CD14-positive monocyte (primary cell): ENCODE measurements at regions not wholly inside any gene's neighbourhood (a gene's known extent, or its start where the extent isn't known, plus 50 kb on each side); places are given as distances from the start of the nearest gene placed in this dataset.
"Not testable (repeated sequence)": the region's sequence is repeated elsewhere in the genome, so short reads cannot be mapped to it uniquely, and the experiment has no call there.

Source experiments
- DNase-seq, 3 donors: peaks; one replicate each; pipeline ENCODE4 v3.0.0-alpha.2; 2011 to 2022
- H2AFZ ChIP-seq: 2 replicates; pipeline ENCODE4 v1.6.0; 2012; ENCODE audit warnings: mild to moderate bottlenecking, low read depth, low read length, inconsistent platforms; ENCODE audit not compliant: insufficient read depth, poor library complexity, severe bottlenecking
- H3K27ac ChIP-seq, 2 donors: 1 replicate in 1 of 2; 2 replicates in 1 of 2; pipeline ENCODE4 v1.5.1; 2012 to 2013; ENCODE audit warnings: low read length in 2 of 2, control low read depth in 1 of 2, inconsistent platforms in 1 of 2, low read depth in 1 of 2, mild to moderate bottlenecking in 1 of 2
- H3K27me3 ChIP-seq, 2 donors: one replicate each; pipeline versions ENCODE4 v1.6.0 to v1.6.1; 2011 to 2013; ENCODE audit warnings: low read length in 2 of 2; ENCODE audit not compliant: control insufficient read depth in 2 of 2, insufficient read depth in 2 of 2
- H3K36me3 ChIP-seq, 2 donors: replicated peaks in 1 of 2; 1 replicate in 1 of 2; 2 replicates in 1 of 2; pipeline versions ENCODE4 v1.5.1 to v1.6.1; 2012 to 2013; ENCODE audit warnings: low read length in 2 of 2, control low read depth in 1 of 2, inconsistent platforms in 1 of 2, mild to moderate bottlenecking in 1 of 2; ENCODE audit not compliant: insufficient read depth in 2 of 2, control insufficient read depth in 1 of 2
- H3K4me1 ChIP-seq, 2 donors: 1 replicate in 1 of 2; 2 replicates in 1 of 2; pipeline versions ENCODE4 v1.5.1 to v1.6.1; 2012 to 2013; ENCODE audit warnings: low read length in 2 of 2, control low read depth in 1 of 2, inconsistent platforms in 1 of 2, mild to moderate bottlenecking in 1 of 2, moderate library complexity in 1 of 2; ENCODE audit not compliant: insufficient read depth in 2 of 2, control insufficient read depth in 1 of 2
- H3K4me2 ChIP-seq: replicated peaks from 2 replicates; pipeline ENCODE3; 2012; ENCODE audit warnings: low read length, moderate library complexity, mild to moderate bottlenecking; ENCODE audit not compliant: poor library complexity, severe bottlenecking; ENCODE audit errors: extremely low read depth
- H3K4me3 ChIP-seq, 3 experiments: fragments of 200-600 bp in 1 of 3; sonication (generic) in 1 of 3; replicated peaks in 1 of 3; 1 replicate in 2 of 3; 2 replicates in 1 of 3; pipeline ENCODE4 v1.5.1; 2011 to 2013; ENCODE audit warnings: low read length in 3 of 3, mild to moderate bottlenecking in 3 of 3, control low read depth in 2 of 3, low read depth in 2 of 3, inconsistent platforms in 1 of 3, moderate library complexity in 1 of 3
- H3K79me2 ChIP-seq: 2 replicates; pipeline ENCODE4 v1.6.0; 2012; ENCODE audit warnings: mild to moderate bottlenecking, control low read depth, inconsistent platforms, low read length, moderate library complexity; ENCODE audit not compliant: insufficient read depth
- H3K9ac ChIP-seq: 2 replicates; pipeline ENCODE4 v1.6.0; 2017; ENCODE audit warnings: low read length, mild to moderate bottlenecking; ENCODE audit not compliant: insufficient read depth, poor library complexity, severe bottlenecking
- H3K9me3 ChIP-seq, 2 donors: replicated peaks in 1 of 2; 1 replicate in 1 of 2; 2 replicates in 1 of 2; pipeline versions ENCODE4 v1.5.1 to v1.6.1; 2012 to 2013; ENCODE audit warnings: low read length in 2 of 2, control low read depth in 1 of 2; ENCODE audit not compliant: control insufficient read depth in 1 of 2, insufficient read depth in 1 of 2
- H4K20me1 ChIP-seq: 2 replicates; pipeline ENCODE4 v1.6.0; 2012; ENCODE audit warnings: mild to moderate bottlenecking, low read length, control low read depth, moderate library complexity; ENCODE audit not compliant: insufficient read depth
- H3K27ac Mint-ChIP-seq, 7 donors: one replicate each; pipeline ENCODE4 v1.8.0; 2020; ENCODE audit warnings: mild to moderate bottlenecking in 7 of 7, mixed read lengths in 7 of 7, moderate library complexity in 6 of 7, inconsistent platforms in 2 of 7
- H3K27me3 Mint-ChIP-seq, 3 donors: one replicate each; pipeline ENCODE4 v1.8.0; 2021 to 2022; ENCODE audit warnings: low read depth in 3 of 3, mild to moderate bottlenecking in 3 of 3, mixed read lengths in 3 of 3, moderate library complexity in 3 of 3, inconsistent platforms in 1 of 3
- H3K36me3 Mint-ChIP-seq, 2 donors: one replicate each; pipeline ENCODE4 v1.8.0; 2020; ENCODE audit warnings: mixed read lengths in 2 of 2, inconsistent platforms in 1 of 2, mild to moderate bottlenecking in 1 of 2
- H3K4me1 Mint-ChIP-seq: one replicate; pipeline ENCODE4 v1.8.0; 2020; ENCODE audit warnings: mild to moderate bottlenecking, mixed read lengths
- H3K4me3 Mint-ChIP-seq, 2 donors: one replicate each; pipeline ENCODE4 v1.8.0; 2020; ENCODE audit warnings: mild to moderate bottlenecking in 2 of 2, mixed read lengths in 2 of 2, moderate library complexity in 1 of 2
- H3K9me3 Mint-ChIP-seq, 7 donors: one replicate each; pipeline ENCODE4 v1.8.0; 2020 to 2022; ENCODE audit warnings: mixed read lengths in 7 of 7, mild to moderate bottlenecking in 6 of 7, moderate library complexity in 6 of 7, inconsistent platforms in 2 of 7
- CTCF ChIP-seq: fragments of 200-600 bp; IDR thresholded peaks from one replicate; pipeline ENCODE4 v1.8.0; 2022; ENCODE audit warnings: antibody characterized with exemption, mild to moderate bottlenecking
- WGBS: methylation state at CpG from one replicate; pipeline ENCODE4 v1.1.5; 2013; ENCODE audit warnings: missing lambda C conversion rate; ENCODE audit not compliant: insufficient coverage; 5-methylcytosine and 5-hydroxymethylcytosine counted together
- intact Hi-C, 2 donors: fragments of 100-400 bp; cut with micrococcal nuclease; formaldehyde crosslinking; loops; one replicate each; pipeline versions ENCODE4 v1.15.0 to v1.15.1; 2023

- H3K27ac ChIP-seq: no peak overlapping the region
- H3K4me3 ChIP-seq: no peak overlapping the region
- no peaks in the 10 kb centered on the region for H4K20me1 ChIP-seq
- TF ChIP-seq CTCF: no peak
- no peaks in the 10 kb centered on the region for H3K36me3 ChIP-seq
- no peaks in the 10 kb centered on the region for H3K9me3 ChIP-seq
- no peak overlapping the region for H3K9ac ChIP-seq
- Mint-ChIP-seq H3K27ac (peak overlapping the region in 1 of 7 donors; percentile 33), H3K4me1 (no peaks in the 10 kb centered on the region), H3K36me3 (no peaks in the 10 kb centered on the region), H3K4me3 (no peak overlapping the region), H3K9me3 (peaks cover 0 to 3% (median 0%) of the 10 kb centered on the region in 7 donors), H3K27me3 (peaks cover 2 to 7% (median 3%) of the 10 kb centered on the region in 3 donors)
- no peaks in the 10 kb centered on the region for H3K4me1 ChIP-seq
- intact Hi-C loops: no loop called here
- DNase-seq: no peak
- peaks cover 0 to 2% of the 10 kb centered on the region in 2 donors for H3K27me3 ChIP-seq
- no peak overlapping the region for H2AFZ ChIP-seq
- 100% methylated on average over 2 of the region's 2 CpGs for WGBS
- no peaks in the 10 kb centered on the region for H3K79me2 ChIP-seq
- no peak overlapping the region for H3K4me2 ChIP-seq
Observed at GRCh38 chr1:227508431-227508830, 54.9 kb upstream of the ZNF678 start.

GRCh38 chr1:227506490-227507393, 56.6 kb upstream of the ZNF678 start:
- H3K9ac ChIP-seq, H3K4me1 Mint-ChIP-seq, H3K4me1 ChIP-seq, H3K4me3 ChIP-seq, H3K27me3 Mint-ChIP-seq, H2AFZ ChIP-seq, H3K9me3 ChIP-seq, H3K27me3 ChIP-seq, H3K27ac Mint-ChIP-seq, H3K36me3 Mint-ChIP-seq, H3K27ac ChIP-seq, intact Hi-C loops, DNase-seq, H3K4me2 ChIP-seq, H3K4me3 Mint-ChIP-seq, H4K20me1 ChIP-seq, H3K9me3 Mint-ChIP-seq, H3K79me2 ChIP-seq, H3K36me3 ChIP-seq: not testable (repeated sequence)
- no CpG with 5 or more reads among the region's 30 CpGs for WGBS

- H3K4me1 ChIP-seq, H3K9me3 ChIP-seq, H3K36me3 Mint-ChIP-seq, H3K27me3 Mint-ChIP-seq, H3K4me1 Mint-ChIP-seq, H3K9me3 Mint-ChIP-seq, intact Hi-C loops, H2AFZ ChIP-seq, DNase-seq, H3K4me2 ChIP-seq, H4K20me1 ChIP-seq, H3K4me3 ChIP-seq, H3K9ac ChIP-seq, H3K27me3 ChIP-seq, H3K27ac ChIP-seq, H3K79me2 ChIP-seq, H3K36me3 ChIP-seq, H3K27ac Mint-ChIP-seq, H3K4me3 Mint-ChIP-seq: not testable (repeated sequence)
- no CpG with 5 or more reads among the region's 5 CpGs for WGBS
Observed at GRCh38 chr1:227496045-227496444, 67.3 kb upstream of the ZNF678 start.

GRCh38 chr1:227493863-227494551, 69.3 kb upstream of the ZNF678 start:
- H3K4me3 ChIP-seq, H3K79me2 ChIP-seq, H3K27me3 ChIP-seq, H3K9ac ChIP-seq, H3K27me3 Mint-ChIP-seq, intact Hi-C loops, H2AFZ ChIP-seq, DNase-seq, H3K4me1 Mint-ChIP-seq, H3K27ac Mint-ChIP-seq, H3K9me3 ChIP-seq, H3K27ac ChIP-seq, H3K36me3 Mint-ChIP-seq, H4K20me1 ChIP-seq, H3K4me1 ChIP-seq, H3K4me2 ChIP-seq, H3K4me3 Mint-ChIP-seq, H3K9me3 Mint-ChIP-seq, H3K36me3 ChIP-seq: not testable (repeated sequence)
- no CpG with 5 or more reads among the region's 14 CpGs for WGBS
